Lower lobe of right lung (tissue), 2 donors: ENCODE measurements at regions not wholly inside any gene's neighbourhood (a gene's known extent, or its start where the extent isn't known, plus 50 kb on each side); places are given as distances from the start of the nearest gene placed in this dataset.
A peak's percentile ranks its signal among the peaks of the same experiment; 100 is the strongest.

ENCODE experiments used
- ATAC-seq, 2 donors: fragments of 200-7000 bp; cut with Tn5 transposase; one replicate each; pipeline ENCODE4 v1.9.1; 2020 to 2022; ENCODE audit warnings: mild to moderate bottlenecking in 2 of 2, moderate library complexity in 2 of 2
- DNase-seq: peaks from one replicate; pipeline ENCODE4 v3.0.0-alpha.2; 2020
- H3K27ac ChIP-seq: fragments of 200-600 bp; one replicate; pipeline ENCODE4 v1.8.0; 2022
- H3K27me3 ChIP-seq: fragments of 200-600 bp; one replicate; pipeline ENCODE4 v1.8.0; 2022; ENCODE audit warnings: low read depth
- H3K36me3 ChIP-seq: fragments of 200-600 bp; one replicate; pipeline ENCODE4 v1.8.0; 2022; ENCODE audit warnings: mild to moderate bottlenecking
- H3K4me1 ChIP-seq: fragments of 200-600 bp; one replicate; pipeline ENCODE4 v1.8.0; 2022
- H3K4me3 ChIP-seq: fragments of 200-600 bp; one replicate; pipeline ENCODE4 v1.8.0; 2022; ENCODE audit warnings: mild to moderate bottlenecking
- H3K9me3 ChIP-seq: fragments of 200-600 bp; one replicate; pipeline ENCODE4 v1.8.0; 2022
- CTCF ChIP-seq: fragments of 200-600 bp; IDR thresholded peaks from one replicate; pipeline ENCODE4 v1.8.0; 2022; ENCODE audit warnings: antibody characterized with exemption, mild to moderate bottlenecking
- intact Hi-C: fragments of 100-400 bp; cut with DNase I; formaldehyde crosslinking; loops from one replicate; pipeline ENCODE4 v1.11.0; 2022
- donor health status: DM: no; HTN: yes; CAD: no; lungs with severe emphysema.

GRCh38 chr2:72051204-72051603, 96.5 kb downstream of the CYP26B1 start:
- Histone ChIP-seq H3K4me1 (peaks cover 6% of the 10 kb centered on the region), H3K4me3 (no peak overlapping the region), H3K27ac (no peak overlapping the region), H3K27me3 (no peaks in the 10 kb centered on the region), H3K9me3 (peaks cover 4% of the 10 kb centered on the region), H3K36me3 (no peaks in the 10 kb centered on the region)
- ATAC-seq: no peak
- intact Hi-C loops: no loop called here
- TF ChIP-seq CTCF: no peak
- DNase-seq: no peak

- intact Hi-C loops: no loop called here
These were observed 96.9 kb downstream of the CYP26B1 start for GRCh38 chr2:72050734-72051133.

GRCh38 chr2:72048881-72049477, 98.7 kb downstream of the CYP26B1 start:
- DNase-seq (no peak), ATAC-seq (no peak)
- Histone ChIP-seq H3K9me3 (peaks cover 7% of the 10 kb centered on the region), H3K27ac (no peak overlapping the region), H3K27me3 (no peaks in the 10 kb centered on the region), H3K36me3 (no peaks in the 10 kb centered on the region), H3K4me1 (peaks cover 6% of the 10 kb centered on the region), H3K4me3 (no peak overlapping the region)
- intact Hi-C loops: no loop called here
- TF ChIP-seq CTCF: no peak

More at GRCh38 chr2:72050734-72051133, 96.9 kb downstream of the CYP26B1 start:
- ATAC-seq: peak; percentile 73 to 77
- Histone ChIP-seq H3K4me3 (no peak overlapping the region), H3K4me1 (peaks cover 6% of the 10 kb centered on the region), H3K27ac (no peak overlapping the region), H3K36me3 (no peaks in the 10 kb centered on the region), H3K9me3 (peaks cover 4% of the 10 kb centered on the region), H3K27me3 (no peaks in the 10 kb centered on the region)
- no peak for DNase-seq
- no peak for TF ChIP-seq CTCF

GRCh38 chr2:72043985-72044384, 103.7 kb downstream of the CYP26B1 start:
- no peaks in the 10 kb centered on the region for H3K4me1 ChIP-seq

GRCh38 chr2:72041638-72042111, 106.0 kb downstream of the CYP26B1 start:
- no peak for DNase-seq
- Histone ChIP-seq H3K4me1 (no peaks in the 10 kb centered on the region), H3K27ac (no peak overlapping the region), H3K36me3 (no peaks in the 10 kb centered on the region), H3K9me3 (peaks cover 9% of the 10 kb centered on the region), H3K27me3 (no peaks in the 10 kb centered on the region), H3K4me3 (no peak overlapping the region)
- peak in 1 of 2 donors; percentile 47 for ATAC-seq
- TF ChIP-seq CTCF: no peak
- intact Hi-C loops: no loop called here

More at GRCh38 chr2:72043985-72044384, 103.7 kb downstream of the CYP26B1 start:
- ATAC-seq (no peak), DNase-seq (no peak)
- Histone ChIP-seq H3K9me3 (peaks cover 12% of the 10 kb centered on the region), H3K4me3 (no peak overlapping the region), H3K27me3 (no peaks in the 10 kb centered on the region), H3K36me3 (no peaks in the 10 kb centered on the region), H3K27ac (no peak overlapping the region)
- no peak for TF ChIP-seq CTCF
- intact Hi-C loops: no loop called here
